HepG2 (cell line): ENCODE measurements at regions not wholly inside any gene's neighbourhood (a gene's known extent, or its start where the extent isn't known, plus 50 kb on each side); places are given as distances from the start of the nearest gene placed in this dataset.

ENCODE experiments used
- ATAC-seq: fragments of 200-7000 bp; cut with Tn5 transposase; 3 replicates; pipeline ENCODE4 v1.9.1; 2020; ENCODE audit warnings: mild to moderate bottlenecking, moderate library complexity
- BruUV-seq: library from RNA; stranded (reverse); fragments of 400-500 nt; replicated peaks from 2 replicates; lab custom pipeline; 2021; lab: Mats Ljungman, UMichigan
- CTCF ChIA-PET: fragments of 300-600 bp; formaldehyde crosslinking; extraction: SDS; loops from one replicate; lab custom pipeline; 2021; ENCODE audit warnings: low total read pairs, inconsistent platforms, low intra/inter-chr PET ratio; lab: Yijun Ruan, JAX
- POLR2A ChIA-PET: fragments of 350-600 bp; sonication (Branson Sonifier 250); formaldehyde crosslinking; loops from one replicate; lab custom pipeline; 2020; ENCODE audit warnings: antibody characterized with exemption, inconsistent platforms; lab: Yijun Ruan, JAX
- DNase-seq: peaks from one replicate; pipeline ENCODE4 v3.0.0-alpha.2; 2015; ENCODE audit warnings: low spot score
- FAIRE-seq: peaks from 3 replicates; lab custom pipeline; 2011; peaks lifted over from hg19 to GRCh38; lab: Jason Lieb, UNC
- H2AFZ ChIP-seq: one replicate; pipeline ENCODE4 v1.6.1; 2011; ENCODE audit warnings: low read length, inconsistent platforms
- H3K27ac ChIP-seq: fragments of 300-600 bp; 3 replicates; pipeline ENCODE4 v1.8.0; 2011; ENCODE audit warnings: mixed run types, mild to moderate bottlenecking, mixed read lengths, low read length, inconsistent platforms; ENCODE audit not compliant: insufficient read depth; ENCODE audit errors: extremely low read length
- H3K27me3 ChIP-seq, 2 experiments: fragments of 200-600 bp in 1 of 2; 2 replicates in 1 of 2; 3 replicates in 1 of 2; pipeline versions ENCODE4 v1.6.0 to v1.8.0; 2011; ENCODE audit warnings: low read length in 2 of 2, mild to moderate bottlenecking in 2 of 2, moderate library complexity in 2 of 2, inconsistent platforms in 1 of 2; ENCODE audit not compliant: insufficient read depth in 2 of 2, control insufficient read depth in 1 of 2
- H3K36me3 ChIP-seq, 2 experiments: fragments of 200-600 bp in 1 of 2; replicated peaks in 1 of 2; 2 replicates in 1 of 2; 3 replicates in 1 of 2; pipeline versions ENCODE4 v1.5.1 to v1.8.0; 2011; ENCODE audit warnings: low read length in 2 of 2, inconsistent platforms in 1 of 2; ENCODE audit not compliant: insufficient read depth in 2 of 2, control insufficient read depth in 1 of 2
- H3K4me1 ChIP-seq: 2 replicates; pipeline ENCODE4 v1.5.1; 2012; ENCODE audit warnings: low read length, inconsistent platforms; ENCODE audit not compliant: insufficient read depth
- H3K4me2 ChIP-seq: 2 replicates; pipeline ENCODE4 v1.6.0; 2011; ENCODE audit warnings: low read depth, low read length, inconsistent platforms
- H3K4me3 ChIP-seq, 3 experiments: fragments of 200-600 bp in 1 of 3; sonication (generic), shearing (Covaris generic) in 1 of 3; replicated peaks in 1 of 3; 2 replicates each; pipeline ENCODE4 v1.5.1; 2011 to 2016; ENCODE audit warnings: low read length in 3 of 3, inconsistent platforms in 2 of 3, low read depth in 2 of 3, mild to moderate bottlenecking in 2 of 3, control low read depth in 1 of 3, mixed read lengths in 1 of 3; ENCODE audit not compliant: insufficient read depth in 1 of 3
- H3K79me2 ChIP-seq: one replicate; pipeline ENCODE4 v1.6.1; 2011; ENCODE audit warnings: low read length, inconsistent platforms; ENCODE audit not compliant: insufficient read depth
- H3K9ac ChIP-seq: 2 replicates; pipeline ENCODE4 v1.6.0; 2011; ENCODE audit warnings: mild to moderate bottlenecking, low read depth, low read length, inconsistent platforms; ENCODE audit not compliant: insufficient read depth
- H3K9me3 ChIP-seq: 2 replicates; pipeline ENCODE4 v1.5.1; 2012; ENCODE audit warnings: mild to moderate bottlenecking, low read length
- H4K20me1 ChIP-seq: 2 replicates; pipeline ENCODE4 v1.6.0; 2011; ENCODE audit warnings: inconsistent platforms, mild to moderate bottlenecking, low read length, moderate library complexity; ENCODE audit not compliant: insufficient read depth
- CENPX ChIP-seq: sonication (generic); formaldehyde crosslinking; IDR thresholded peaks from 2 replicates; pipeline ENCODE4 v1.9.0; 2021; ENCODE audit warnings: mild to moderate bottlenecking, missing genetic modification reagents, moderate library complexity
- HNF1A ChIP-seq, 2 experiments: sonication (generic) in 1 of 2; formaldehyde crosslinking in 1 of 2; IDR thresholded peaks; 2 replicates each; pipeline versions ENCODE4 v1.4.0 to v1.6.1; 2016 to 2020; ENCODE audit warnings: borderline replicate concordance in 1 of 2, low read depth in 1 of 2, mild to moderate bottlenecking in 1 of 2, missing genetic modification reagents in 1 of 2
- SMAD3 ChIP-seq: sonication (generic); formaldehyde crosslinking; IDR thresholded peaks from 2 replicates; pipeline ENCODE4 v1.4.0; 2020; ENCODE audit warnings: missing genetic modification reagents
- SPEN ChIP-seq: sonication (generic); formaldehyde crosslinking; IDR thresholded peaks from 2 replicates; pipeline ENCODE4 v1.5.1; 2020; ENCODE audit warnings: low read depth, mild to moderate bottlenecking, missing genetic modification reagents
- ZNF10 ChIP-seq: sonication (generic); formaldehyde crosslinking; IDR thresholded peaks from 2 replicates; pipeline ENCODE4 v1.4.0; 2020; ENCODE audit warnings: mild to moderate bottlenecking, low read depth, missing genetic modification reagents, borderline replicate concordance
- ZNF317 ChIP-seq: sonication (generic); formaldehyde crosslinking; IDR thresholded peaks from 2 replicates; pipeline ENCODE4 v1.5.0; 2020; ENCODE audit warnings: mild to moderate bottlenecking, missing genetic modification reagents
- WGBS: methylation state at CpG from one replicate; pipeline ENCODE4 v1.1.6; 2017; ENCODE audit warnings: low lambda C conversion rate; 5-methylcytosine and 5-hydroxymethylcytosine counted together
- in situ Hi-C: cut with HindIII; loops from 2 replicates; pipeline ENCODE4 v1.10.0; 2017; ENCODE audit warnings: low pct_unique_long_range_greater_than_20kb; ENCODE audit not compliant: extremely low pct_ligation_motif_present
- intact Hi-C: fragments of 100-400 bp; cut with micrococcal nuclease; formaldehyde crosslinking; loops from one replicate; pipeline ENCODE4 v1.10.0; 2022; ENCODE audit not compliant: unreplicated experiment

- intact Hi-C loops (no loop called here), in situ Hi-C loops (no loop called here)
- H3K27me3 ChIP-seq: no peaks in the 10 kb centered on the region
- no peak overlapping the region for H3K4me2 ChIP-seq
- no peak for TF ChIP-seq SMAD3 (CRISPR knock-in tag)
- 0 out of 2 replicates have a peak, but pooled peaks have one; percentile 23 for TF ChIP-seq ZNF317 (CRISPR knock-in tag)
- ChIA-PET CTCF (no interaction called here), POLR2A (no interaction called here)
- no peaks in the 10 kb centered on the region for H3K9me3 ChIP-seq
- WGBS: 89% methylated on average over 9 of the region's 9 CpGs
- no peak overlapping the region for H2AFZ ChIP-seq
- BruUV-seq: no TSS peak
- peaks cover 58% of the 10 kb centered on the region for H3K4me1 ChIP-seq
- ATAC-seq (no peak), FAIRE-seq (no peak), DNase-seq (no peak)
- H3K36me3 ChIP-seq: no peaks in the 10 kb centered on the region
- no peaks in the 10 kb centered on the region for H3K79me2 ChIP-seq
- no peak overlapping the region for H3K9ac ChIP-seq
- H3K27ac ChIP-seq: no peak overlapping the region
- no peak overlapping the region for H3K4me3 ChIP-seq
- H4K20me1 ChIP-seq: no peaks in the 10 kb centered on the region
Measured at GRCh38 chr15:62495670-62496614, 330.9 kb upstream of the C2CD4B start.

- CTCF ChIA-PET: no interaction called here
- TF ChIP-seq CENPX (CRISPR knock-in tag) (no peak), ZNF10 (CRISPR knock-in tag) (no peak), SPEN (CRISPR knock-in tag) (no peak), HNF1A (IDR thresholded peaks at IDR 0.05; ENCODE audit: low read depth) (no peak), HNF1A (CRISPR knock-in tag; IDR thresholded peaks at IDR 0.05; ENCODE audit: borderline replicate concordance) (no peak)
- TF ChIP-seq, all 625 proteins: peak for 0
- H3K9me3 ChIP-seq: no peaks in the 10 kb centered on the region
- WGBS: 56% methylated on average over 2 of the region's 2 CpGs
- no peaks in the 10 kb centered on the region for H4K20me1 ChIP-seq
- no peaks in the 10 kb centered on the region for H3K27me3 ChIP-seq
- DNase-seq (no peak), FAIRE-seq (no peak), ATAC-seq (no peak)
- H2AFZ ChIP-seq: no peak overlapping the region
- no peak overlapping the region for H3K27ac ChIP-seq
- BruUV-seq: no TSS peak
- no peak overlapping the region for H3K9ac ChIP-seq
- H3K36me3 ChIP-seq: no peaks in the 10 kb centered on the region
- no peaks in the 10 kb centered on the region for H3K79me2 ChIP-seq
- in situ Hi-C loops (no loop called here), intact Hi-C loops (no loop called here)
- no peak overlapping the region for H3K4me2 ChIP-seq
- H3K4me3 ChIP-seq: no peak overlapping the region
- peaks cover 63% of the 10 kb centered on the region for H3K4me1 ChIP-seq
- POLR2A ChIA-PET: no interaction called here
Measured at GRCh38 chr15:62497356-62497755, 332.3 kb upstream of the C2CD4B start.
